GM19025 (cell line): ENCODE measurements at regions not wholly inside any gene's neighbourhood (a gene's known extent, or its start where the extent isn't known, plus 50 kb on each side); places are given as distances from the start of the nearest gene placed in this dataset.

Experiments used
- ATAC-seq: cut with Tn5 transposase; IDR thresholded peaks from one replicate; pipeline ENCODE4 v1.9.1; 2021; ENCODE audit warnings: mild to moderate bottlenecking, low read depth, moderate library complexity; ENCODE audit not compliant: unreplicated experiment

GRCh38 chr13:80663788-80664187, 322.9 kb upstream of the SPRY2 start:
- no peak for ATAC-seq

DNA sequence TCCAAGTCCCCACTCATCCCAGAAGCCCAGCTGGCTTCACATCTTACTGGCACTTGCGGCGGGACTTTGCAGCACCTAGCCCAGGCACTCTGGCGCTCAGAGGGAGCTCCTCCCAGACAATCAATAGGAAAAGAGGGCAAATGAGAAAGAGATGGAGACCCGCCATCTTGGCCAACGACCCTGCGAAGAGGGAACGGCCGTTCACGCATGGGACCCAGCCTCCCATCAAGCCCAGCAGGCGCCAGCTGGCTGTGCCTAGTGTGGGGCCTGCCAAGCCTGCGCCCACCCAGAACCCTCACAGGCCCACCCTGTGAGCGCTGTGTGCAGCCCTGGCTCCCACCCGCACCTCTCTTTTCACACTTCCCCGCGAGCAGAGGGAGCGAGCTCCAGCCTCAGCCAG, 317.8 kb upstream of the SPRY2 start:
- ATAC-seq, result no peak

- no peak for ATAC-seq
These were observed 315.6 kb upstream of the SPRY2 start for GRCh38 chr13:80656512-80656904.

DNA sequence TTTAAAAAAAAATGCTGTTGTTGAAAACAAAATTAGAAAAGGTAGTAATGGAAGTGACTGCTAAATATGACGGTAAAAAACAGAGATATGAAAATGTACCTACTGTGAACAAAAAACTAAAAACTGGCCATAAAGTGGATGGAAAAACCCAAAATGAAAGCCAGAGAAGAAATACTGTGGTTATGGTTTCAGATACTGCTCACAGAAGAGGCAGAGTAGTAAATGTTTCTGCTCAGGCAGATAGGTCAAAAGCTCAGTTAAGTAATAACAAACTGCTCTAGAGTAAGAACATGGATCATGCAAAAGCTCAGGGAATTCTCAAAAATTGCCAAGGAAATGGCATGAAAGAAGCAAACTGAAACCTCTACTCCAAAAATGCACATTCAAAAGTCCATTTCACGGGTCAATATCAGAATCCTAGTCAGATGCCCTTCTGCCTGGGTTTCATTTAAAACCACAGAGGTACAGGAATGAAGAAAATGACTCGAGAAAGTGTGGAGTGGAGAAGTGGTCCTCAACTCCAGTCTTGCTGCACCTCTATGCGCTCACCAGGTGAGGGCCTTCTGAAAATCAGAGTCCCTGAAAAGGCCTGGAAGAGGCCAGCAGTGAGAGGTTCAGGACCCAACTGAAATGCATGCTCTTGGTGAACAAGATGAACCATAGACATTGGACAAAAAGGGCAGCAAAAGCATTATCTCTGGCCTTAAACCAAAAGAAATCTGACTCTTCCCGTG, 315.0 kb upstream of the SPRY2 start:
- no peak for ATAC-seq

DNA sequence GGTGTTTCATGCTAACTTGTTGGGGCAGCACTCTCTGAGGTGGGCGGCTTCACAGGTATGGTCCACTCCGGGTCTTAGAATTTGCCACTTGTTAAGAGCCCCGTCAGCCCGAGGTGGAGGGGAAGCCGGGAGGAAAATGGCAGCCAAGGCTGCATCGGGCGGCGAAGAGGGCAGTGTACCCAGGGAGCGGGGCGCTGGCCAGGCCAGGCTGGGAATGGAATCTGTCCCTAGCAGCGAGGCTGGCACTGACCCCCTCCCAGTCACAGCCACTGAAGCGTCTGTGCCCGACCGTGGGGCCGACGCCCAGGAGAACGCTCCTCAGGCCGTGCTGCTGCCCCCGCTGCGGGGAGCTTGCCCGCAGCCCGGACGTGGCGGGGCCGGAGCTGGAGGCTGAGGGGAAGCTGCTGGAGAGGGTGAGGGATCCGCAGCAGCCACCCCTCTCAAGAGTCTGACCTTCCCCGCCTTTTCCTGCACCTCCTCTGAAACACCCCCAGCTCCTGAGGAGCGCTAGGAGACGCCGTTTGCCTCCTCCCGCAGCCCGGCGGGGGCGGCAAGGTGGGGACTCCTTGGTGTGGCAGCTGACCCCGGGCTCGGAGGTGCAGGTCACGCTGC, 313.8 kb upstream of the SPRY2 start:
- no peak for ATAC-seq

GRCh38 chr13:80649274-80649673, 308.3 kb upstream of the SPRY2 start:
- no peak for ATAC-seq

DNA sequence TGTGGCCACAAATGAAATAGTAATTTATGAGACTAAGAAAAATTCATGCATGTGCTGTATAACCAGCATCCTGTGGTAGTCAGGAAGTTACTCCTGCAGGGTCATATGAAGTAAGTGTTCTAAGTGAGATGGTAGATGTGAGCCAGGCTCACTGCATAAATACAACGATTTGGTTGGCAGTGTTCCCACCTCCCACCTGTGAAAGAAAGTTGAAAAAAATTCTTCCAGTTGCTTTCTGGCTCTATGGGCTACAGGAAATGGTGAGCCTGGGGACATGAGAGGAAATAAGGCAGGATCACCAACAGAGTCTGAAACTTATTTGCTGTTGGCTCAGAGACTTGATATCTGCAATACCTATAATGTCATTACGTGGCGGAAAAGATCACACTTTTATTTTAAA, 301.7 kb upstream of the SPRY2 start:
- no peak for ATAC-seq

- no peak for ATAC-seq
These were observed 292.3 kb upstream of the SPRY2 start for GRCh38 chr13:80633251-80633650.

DNA sequence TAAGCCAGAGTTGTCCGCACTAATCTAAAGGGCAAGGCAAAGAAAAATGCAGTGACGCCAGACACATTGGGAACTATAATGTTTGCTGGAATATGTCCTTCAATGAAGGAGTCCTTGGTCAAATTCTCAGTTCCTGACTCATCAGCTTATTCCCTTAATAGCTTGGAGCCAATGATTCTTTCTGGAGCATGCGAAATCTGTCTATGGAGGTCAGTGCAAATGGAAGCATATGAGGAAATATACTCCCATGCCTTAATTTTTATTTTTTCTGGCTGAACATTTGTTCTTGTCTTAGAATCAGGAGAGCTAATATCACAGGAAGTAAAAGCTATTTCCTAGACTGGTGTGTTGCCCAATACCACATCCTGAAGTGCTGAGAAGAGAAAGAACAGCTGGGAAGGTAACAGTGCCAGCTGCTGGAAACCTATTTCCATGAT, 289.8 kb upstream of the SPRY2 start:
- no peak for ATAC-seq

- ATAC-seq, result no peak
These were observed 277.9 kb upstream of the SPRY2 start for GRCh38 chr13:80618781-80619180.

GRCh38 chr13:80612804-80613203, 271.9 kb upstream of the SPRY2 start:
- ATAC-seq, result no peak

DNA sequence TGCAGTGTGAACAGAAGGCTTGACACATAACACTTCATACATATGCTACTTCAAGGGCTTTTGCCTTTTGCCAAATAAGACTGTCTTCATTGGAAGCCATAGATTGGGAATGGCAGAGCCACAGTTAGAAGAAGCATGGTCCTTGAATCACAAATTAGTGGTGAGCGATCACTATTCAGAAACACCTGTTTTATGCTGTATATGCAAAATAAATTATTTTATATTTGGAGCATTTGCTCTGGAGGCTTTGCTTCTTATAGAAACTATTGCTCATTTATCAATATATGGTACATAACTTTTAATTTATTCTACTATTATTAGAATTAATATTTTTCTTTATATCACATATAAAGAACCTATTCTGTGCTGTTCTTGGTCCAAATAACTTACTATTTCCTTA, 270.4 kb upstream of the SPRY2 start:
- no peak for ATAC-seq

GRCh38 chr13:80605716-80606115, 264.8 kb upstream of the SPRY2 start:
- ATAC-seq, result no peak

DNA sequence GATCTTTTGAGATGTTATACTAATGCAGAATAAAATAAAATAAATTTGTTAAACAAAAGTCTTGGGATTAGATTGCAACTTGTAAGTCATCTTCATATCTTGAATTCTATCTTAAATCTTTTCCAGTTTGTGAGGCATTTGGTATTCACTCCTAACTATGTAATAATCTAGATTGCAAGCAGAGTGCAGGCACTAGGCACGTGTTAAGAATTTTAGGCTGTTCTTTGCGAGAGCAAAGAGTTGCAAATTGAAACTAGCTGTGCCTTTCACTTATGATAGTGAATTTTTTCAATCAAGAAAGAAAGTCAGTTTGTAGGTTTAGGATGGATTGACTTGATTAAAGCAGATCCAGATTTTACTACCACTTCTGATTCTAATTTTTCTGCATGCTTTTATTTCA, 264.1 kb upstream of the SPRY2 start:
- no peak for ATAC-seq

- ATAC-seq, result no peak
These were observed 263.2 kb upstream of the SPRY2 start for GRCh38 chr13:80604098-80604497.

- ATAC-seq, result no peak
These were observed 262.4 kb upstream of the SPRY2 start for GRCh38 chr13:80603351-80603750.

GRCh38 chr13:80599765-80600164, 258.8 kb upstream of the SPRY2 start:
- ATAC-seq, result no peak

GRCh38 chr13:80598189-80598588, 257.3 kb upstream of the SPRY2 start:
- ATAC-seq, result no peak

- no peak for ATAC-seq
These were observed 251.2 kb upstream of the SPRY2 start for GRCh38 chr13:80591976-80592740.

DNA sequence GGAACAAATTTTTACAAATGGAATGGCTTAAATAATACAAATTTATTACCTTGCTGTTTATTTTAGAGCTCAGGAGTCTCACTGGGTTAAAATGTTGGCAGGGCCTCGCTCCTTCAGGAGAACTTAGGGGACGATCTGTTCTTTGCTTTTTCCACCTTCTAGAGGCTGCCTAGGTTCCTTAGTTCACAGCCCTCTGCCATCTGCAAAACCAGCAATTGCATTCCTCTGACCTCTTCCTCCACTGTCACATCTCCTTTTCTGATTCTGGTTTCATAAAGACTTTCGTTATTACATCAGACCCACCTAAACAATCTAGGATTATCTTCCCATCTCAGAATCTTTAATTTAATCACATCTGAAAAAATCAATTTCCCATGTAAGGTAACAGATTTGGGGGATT, 249.6 kb upstream of the SPRY2 start:
- no peak for ATAC-seq

GRCh38 chr13:80586356-80586755, 245.4 kb upstream of the SPRY2 start:
- ATAC-seq, result no peak

- ATAC-seq, result no peak
These were observed 244.6 kb upstream of the SPRY2 start for GRCh38 chr13:80585531-80585930.
